Neural cell (in vitro differentiated cells): ENCODE measurements at regions not wholly inside any gene's neighbourhood (a gene's known extent, or its start where the extent isn't known, plus 50 kb on each side); places are given as distances from the start of the nearest gene placed in this dataset.

ENCODE experiments used
- EP300 ChIP-seq: fragments of 450-650 bp; conservative IDR thresholded peaks from 2 replicates; pipeline ENCODE4 v1.6.1; 2014; ENCODE audit warnings: antibody characterized with exemption, mild to moderate bottlenecking, moderate library complexity; ENCODE audit not compliant: poor library complexity, severe bottlenecking
- EZH2 ChIP-seq: fragments of 200-600, 300-800 bp; shearing (Covaris generic), sonication (generic); IDR thresholded peaks from 2 replicates; pipeline ENCODE4 v1.6.1; 2014; ENCODE audit warnings: antibody characterized with exemption, low read length, borderline replicate concordance, mild to moderate bottlenecking; ENCODE audit not compliant: insufficient read depth, poor library complexity, severe bottlenecking
- POLR2AphosphoS5 ChIP-seq: IDR thresholded peaks from 2 replicates; pipeline ENCODE4 v1.6.1; 2012
- RAD21 ChIP-seq: fragments of 450-650 bp; conservative IDR thresholded peaks from 2 replicates; pipeline ENCODE4 v1.6.1; 2014; ENCODE audit warnings: antibody characterized with exemption, mild to moderate bottlenecking, moderate library complexity
- TAF1 ChIP-seq: IDR thresholded peaks from 2 replicates; pipeline ENCODE4 v1.6.1; 2012; ENCODE audit warnings: low read depth
- TF ChIP-seq, protein P1 (sequence below): fragments of 450-650 bp; IDR thresholded peaks from 2 replicates; pipeline ENCODE4 v1.5.1; 2014; ENCODE audit warnings: antibody characterized with exemption, mild to moderate bottlenecking, moderate library complexity; ENCODE audit not compliant: poor library complexity, severe bottlenecking

- TF ChIP-seq, protein P1, sequence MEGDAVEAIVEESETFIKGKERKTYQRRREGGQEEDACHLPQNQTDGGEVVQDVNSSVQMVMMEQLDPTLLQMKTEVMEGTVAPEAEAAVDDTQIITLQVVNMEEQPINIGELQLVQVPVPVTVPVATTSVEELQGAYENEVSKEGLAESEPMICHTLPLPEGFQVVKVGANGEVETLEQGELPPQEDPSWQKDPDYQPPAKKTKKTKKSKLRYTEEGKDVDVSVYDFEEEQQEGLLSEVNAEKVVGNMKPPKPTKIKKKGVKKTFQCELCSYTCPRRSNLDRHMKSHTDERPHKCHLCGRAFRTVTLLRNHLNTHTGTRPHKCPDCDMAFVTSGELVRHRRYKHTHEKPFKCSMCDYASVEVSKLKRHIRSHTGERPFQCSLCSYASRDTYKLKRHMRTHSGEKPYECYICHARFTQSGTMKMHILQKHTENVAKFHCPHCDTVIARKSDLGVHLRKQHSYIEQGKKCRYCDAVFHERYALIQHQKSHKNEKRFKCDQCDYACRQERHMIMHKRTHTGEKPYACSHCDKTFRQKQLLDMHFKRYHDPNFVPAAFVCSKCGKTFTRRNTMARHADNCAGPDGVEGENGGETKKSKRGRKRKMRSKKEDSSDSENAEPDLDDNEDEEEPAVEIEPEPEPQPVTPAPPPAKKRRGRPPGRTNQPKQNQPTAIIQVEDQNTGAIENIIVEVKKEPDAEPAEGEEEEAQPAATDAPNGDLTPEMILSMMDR = no peak
- TF ChIP-seq RAD21 (no peak), EP300 (no peak), POLR2AphosphoS5 (no peak), TAF1 (no peak), EZH2 (no peak)
These were observed 291.2 kb upstream of the ADGRB3 start for GRCh38 chr6:68343901-68344300.
